Endothelial cell of umbilical vein (primary cell): ENCODE measurements at regions not wholly inside any gene's neighbourhood (a gene's known extent, or its start where the extent isn't known, plus 50 kb on each side); places are given as distances from the start of the nearest gene placed in this dataset.

Source experiments
- BruUV-seq: library from RNA; stranded (reverse); fragments of 400-500 nt; replicated peaks from 2 replicates; lab custom pipeline; 2021; lab: Mats Ljungman, UMichigan
- CTCF ChIA-PET: fragments of 300-600, 350-600 bp; sonication (Branson Sonifier 250); formaldehyde crosslinking; loops from one replicate; lab custom pipeline; 2021; ENCODE audit warnings: antibody characterized with exemption, inconsistent platforms; lab: Charles Lee
- POLR2A ChIA-PET: fragments of 300-600, 350-600 bp; sonication (Branson Sonifier 250); formaldehyde crosslinking; loops from one replicate; lab custom pipeline; 2021; ENCODE audit warnings: antibody characterized with exemption, inconsistent platforms; lab: Charles Lee
- DNase-seq: peaks from one replicate; pipeline ENCODE4 v3.0.0-alpha.2; 2011; ENCODE audit warnings: low read depth, low spot score
- FAIRE-seq: peaks from 2 replicates; lab custom pipeline; 2011; peaks lifted over from hg19 to GRCh38; lab: Jason Lieb, UNC
- H2AFZ ChIP-seq: 2 replicates; pipeline ENCODE4 v1.6.0; 2012; ENCODE audit warnings: low read depth, low read length, control low read depth, inconsistent platforms
- H3K27ac ChIP-seq: 2 replicates; pipeline ENCODE4 v1.5.1; 2011; ENCODE audit warnings: low read depth, mild to moderate bottlenecking, control low read depth, low read length, moderate library complexity; ENCODE audit not compliant: insufficient read depth
- H3K27me3 ChIP-seq, 2 experiments: 2 replicates each; pipeline versions ENCODE4 v1.6.0 to v1.6.1; 2011; ENCODE audit warnings: low read length in 2 of 2, mixed read lengths in 1 of 2; ENCODE audit not compliant: control insufficient read depth in 2 of 2, insufficient read depth in 2 of 2
- H3K36me3 ChIP-seq, 2 experiments: 2 replicates in 1 of 2; 3 replicates in 1 of 2; pipeline ENCODE4 v1.5.1; 2011; ENCODE audit warnings: low read length in 2 of 2, mild to moderate bottlenecking in 1 of 2, moderate library complexity in 1 of 2; ENCODE audit not compliant: control insufficient read depth in 2 of 2, insufficient read depth in 2 of 2; ENCODE audit errors: extremely low read depth in 1 of 2
- H3K4me1 ChIP-seq: 3 replicates; pipeline ENCODE4 v1.5.1; 2011; ENCODE audit warnings: mild to moderate bottlenecking, low read length; ENCODE audit not compliant: control insufficient read depth, insufficient read depth; ENCODE audit errors: extremely low read depth
- H3K4me2 ChIP-seq: 2 replicates; pipeline ENCODE4 v1.6.1; 2011; ENCODE audit warnings: low read length, control low read depth, mixed read lengths; ENCODE audit not compliant: insufficient read depth
- H3K4me3 ChIP-seq, 3 experiments: fragments of 200-600 bp in 1 of 3; sonication (generic), shearing (Covaris generic) in 1 of 3; replicated peaks in 1 of 3; 2 replicates each; pipeline ENCODE4 v1.5.1; 2011 to 2016; ENCODE audit warnings: control low read depth in 3 of 3, low read length in 3 of 3, mild to moderate bottlenecking in 2 of 3, inconsistent platforms in 1 of 3, low read depth in 1 of 3, moderate library complexity in 1 of 3; ENCODE audit not compliant: insufficient read depth in 1 of 3
- H3K79me2 ChIP-seq: 2 replicates; pipeline ENCODE4 v1.6.0; 2012; ENCODE audit warnings: low read length, inconsistent platforms; ENCODE audit not compliant: control insufficient read depth, insufficient read depth
- H3K9ac ChIP-seq: replicated peaks from 2 replicates; pipeline ENCODE3; 2011; ENCODE audit warnings: low read length, control low read depth; ENCODE audit not compliant: insufficient read depth; ENCODE audit errors: extremely low read depth
- H3K9me1 ChIP-seq: replicated peaks from 3 replicates; pipeline ENCODE4 v1.6.0; 2011; ENCODE audit warnings: mild to moderate bottlenecking, low read length; ENCODE audit not compliant: control insufficient read depth, insufficient read depth; ENCODE audit errors: extremely low read depth
- H3K9me3 ChIP-seq: replicated peaks from 2 replicates; pipeline ENCODE4 v1.5.1; 2012; ENCODE audit warnings: low read length, inconsistent platforms; ENCODE audit not compliant: control insufficient read depth, insufficient read depth
- H4K20me1 ChIP-seq: replicated peaks from 2 replicates; pipeline ENCODE3; 2011; ENCODE audit warnings: mild to moderate bottlenecking, low read length; ENCODE audit not compliant: control insufficient read depth, insufficient read depth; ENCODE audit errors: extremely low read depth
- CTCF ChIP-seq, 2 donors: IDR thresholded peaks; 1 replicate in 1 of 2; 2 replicates in 1 of 2; pipeline ENCODE4 v1.5.1; 2011; ENCODE audit warnings: low read length in 2 of 2, mild to moderate bottlenecking in 2 of 2, moderate library complexity in 2 of 2, control low read depth in 1 of 2, inconsistent platforms in 1 of 2, low read depth in 1 of 2; ENCODE audit not compliant: insufficient read depth in 1 of 2; ENCODE audit errors: extremely low read depth in 1 of 2
- EZH2 ChIP-seq: IDR thresholded peaks from 2 replicates; pipeline ENCODE4 v1.6.1; 2012; ENCODE audit warnings: borderline replicate concordance, low read depth, mild to moderate bottlenecking, moderate library complexity, low read length, inconsistent platforms; ENCODE audit not compliant: severe bottlenecking
- FOS ChIP-seq: IDR thresholded peaks from 2 replicates; pipeline ENCODE4 v1.6.1; 2011; ENCODE audit warnings: mild to moderate bottlenecking, low read length, moderate library complexity, borderline replicate concordance; ENCODE audit not compliant: insufficient read depth
- GATA2 ChIP-seq: IDR thresholded peaks from 2 replicates; pipeline ENCODE4 v1.7.0; 2011; ENCODE audit warnings: low read depth, mild to moderate bottlenecking, moderate library complexity, mixed read lengths, low read length; ENCODE audit not compliant: insufficient read length, insufficient read depth
- JUN ChIP-seq: IDR thresholded peaks from 2 replicates; pipeline ENCODE4 v1.6.1; 2011; ENCODE audit warnings: borderline replicate concordance, low read depth; ENCODE audit not compliant: insufficient read length, insufficient read depth
- MAX ChIP-seq: IDR thresholded peaks from 2 replicates; pipeline ENCODE4 v1.6.1; 2011; ENCODE audit not compliant: insufficient read depth, insufficient read length
- MYC ChIP-seq: IDR thresholded peaks from one replicate; pipeline ENCODE4 v1.6.1; 2011; ENCODE audit warnings: mild to moderate bottlenecking, low read depth, low read length
- POLR2A ChIP-seq: IDR thresholded peaks from 2 replicates; pipeline ENCODE4 v1.6.1; 2012; ENCODE audit warnings: low read depth, mild to moderate bottlenecking, control low read depth, low read length
- POLR2AphosphoS5 ChIP-seq: IDR thresholded peaks from 2 replicates; pipeline ENCODE4 v1.6.1; 2012; ENCODE audit warnings: low read depth, mild to moderate bottlenecking, control low read depth, low read length, moderate library complexity; ENCODE audit not compliant: insufficient read depth
- dilution Hi-C: fragments of 300-500 bp; cut with MboI; formaldehyde crosslinking; loops from one replicate; pipeline ENCODE4 v1.15.0; 2019; ENCODE audit warnings: low sequenced_read_pairs; ENCODE audit not compliant: extremely low pct_ligation_motif_present
- intact Hi-C: fragments of 100-400 bp; cut with micrococcal nuclease; formaldehyde crosslinking; loops from one replicate; pipeline ENCODE4 v1.10.0; 2022

GRCh38 chr2:180161415-180161814 lies 154.3 kb upstream of the CWC22 start:
- no TSS peak for BruUV-seq
- no peak for TF ChIP-seq POLR2A
- TF ChIP-seq MYC: no peak
- TF ChIP-seq GATA2: no peak
- no peak for TF ChIP-seq MAX
- no peak for TF ChIP-seq CTCF (IDR thresholded peaks at IDR 0.05; ENCODE audit: extremely low read depth in 1 of 2, insufficient read depth in 1 of 2, low read depth in 1 of 2, low read length in 2 of 2)
- no peak for TF ChIP-seq FOS
- no peak for TF ChIP-seq JUN
- no peak for TF ChIP-seq POLR2AphosphoS5
- no peak for TF ChIP-seq EZH2
- Histone ChIP-seq H3K9ac (no peak overlapping the region), H3K79me2 (no peaks in the 10 kb centered on the region), H4K20me1 (no peaks in the 10 kb centered on the region), H3K36me3 (no peaks in the 10 kb centered on the region), H3K4me1 (no peaks in the 10 kb centered on the region), H2AFZ (no peak overlapping the region), H3K9me3 (no peaks in the 10 kb centered on the region), H3K9me1 (no peaks in the 10 kb centered on the region), H3K27me3 (no peaks in the 10 kb centered on the region), H3K4me2 (no peak overlapping the region), H3K27ac (no peak overlapping the region), H3K4me3 (no peak overlapping the region)
- FAIRE-seq (no peak), DNase-seq (no peak)
- intact Hi-C loops (no loop called here), dilution Hi-C loops (no loop called here)
- ChIA-PET POLR2A (no interaction called here), CTCF (no interaction called here)
